IMR-90 (cell line): ENCODE measurements at regions not wholly inside any gene's neighbourhood (a gene's known extent, or its start where the extent isn't known, plus 50 kb on each side); places are given as distances from the start of the nearest gene placed in this dataset.

ENCODE experiments used
- BHLHE40 ChIP-seq: fragments of 150-350 bp; IDR thresholded peaks from 2 replicates; pipeline ENCODE4 v1.6.1; 2016; ENCODE audit warnings: mild to moderate bottlenecking, low read depth, low read length
- CTCF ChIP-seq: conservative IDR thresholded peaks from 2 replicates; pipeline ENCODE4 v1.5.1; 2012; ENCODE audit warnings: mild to moderate bottlenecking, low read depth, low read length, improper control_type of control experiment
- MAFK ChIP-seq: IDR thresholded peaks from 2 replicates; pipeline ENCODE4 v1.6.1; 2012; ENCODE audit warnings: low read depth, low read length, improper control_type of control experiment
- POLR2A ChIP-seq: IDR thresholded peaks from 2 replicates; pipeline ENCODE4 v1.6.1; 2012; ENCODE audit warnings: mild to moderate bottlenecking, low read depth, low read length
- RAD21 ChIP-seq: IDR thresholded peaks from 2 replicates; pipeline ENCODE4 v1.6.1; 2012; ENCODE audit warnings: low read length, improper control_type of control experiment
- RFX5 ChIP-seq: IDR thresholded peaks from 2 replicates; pipeline ENCODE4 v1.8.0; 2012; ENCODE audit warnings: low read depth, mild to moderate bottlenecking, low read length, moderate library complexity
- SMC3 ChIP-seq: fragments of 150-350 bp; IDR thresholded peaks from 2 replicates; pipeline ENCODE4 v1.6.1; 2016; ENCODE audit warnings: low read depth, mild to moderate bottlenecking, antibody characterized with exemption, low read length, moderate library complexity
- USF2 ChIP-seq: fragments of 150-350 bp; IDR thresholded peaks from 2 replicates; pipeline ENCODE4 v1.6.1; 2017; ENCODE audit warnings: mild to moderate bottlenecking, antibody characterized with exemption, low read length, low read depth
- TF ChIP-seq, protein P1 (sequence below): fragments of 150-350 bp; IDR thresholded peaks from 2 replicates; pipeline ENCODE4 v1.6.1; 2016; ENCODE audit warnings: low read depth, mild to moderate bottlenecking, low read length, moderate library complexity, borderline replicate concordance

- no peak for TF ChIP-seq POLR2A
- no peak for TF ChIP-seq RFX5
- no peak for TF ChIP-seq CTCF
- TF ChIP-seq, protein P1, sequence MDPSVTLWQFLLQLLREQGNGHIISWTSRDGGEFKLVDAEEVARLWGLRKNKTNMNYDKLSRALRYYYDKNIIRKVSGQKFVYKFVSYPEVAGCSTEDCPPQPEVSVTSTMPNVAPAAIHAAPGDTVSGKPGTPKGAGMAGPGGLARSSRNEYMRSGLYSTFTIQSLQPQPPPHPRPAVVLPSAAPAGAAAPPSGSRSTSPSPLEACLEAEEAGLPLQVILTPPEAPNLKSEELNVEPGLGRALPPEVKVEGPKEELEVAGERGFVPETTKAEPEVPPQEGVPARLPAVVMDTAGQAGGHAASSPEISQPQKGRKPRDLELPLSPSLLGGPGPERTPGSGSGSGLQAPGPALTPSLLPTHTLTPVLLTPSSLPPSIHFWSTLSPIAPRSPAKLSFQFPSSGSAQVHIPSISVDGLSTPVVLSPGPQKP: no peak
- TF ChIP-seq SMC3: no peak
- no peak for TF ChIP-seq MAFK
- TF ChIP-seq BHLHE40: no peak
- no peak for TF ChIP-seq USF2
- no peak for TF ChIP-seq RAD21
Measured at GRCh38 chr2:146365041-146365440, 1479.8 kb upstream of the ACVR2A start.
